ENCODE measurements at regions not wholly inside any gene's neighbourhood (a gene's known extent, or its start where the extent isn't known, plus 50 kb on each side); places are given as distances from the start of the nearest gene placed in this dataset.
"Not testable (repeated sequence)": the region's sequence is repeated elsewhere in the genome, so short reads cannot be mapped to it uniquely, and the experiment has no call there.

DNA sequence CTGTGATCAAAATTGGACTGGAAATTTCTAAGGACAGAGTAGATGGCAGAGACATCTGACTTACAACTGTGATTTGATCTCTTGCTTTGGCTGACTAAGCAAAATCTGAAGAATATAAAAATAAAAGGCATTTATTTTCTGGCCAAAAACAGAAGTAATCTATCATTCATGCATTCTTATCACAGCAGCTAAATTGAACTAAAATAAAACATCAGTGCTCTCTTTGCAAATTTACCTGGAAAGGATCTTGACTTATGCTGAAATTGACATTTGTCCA lies 81.4 kb upstream of the ZNF678 start:
- Histone ChIP-seq H3K27ac (ENCODE audit: low read depth in 1 of 2, low read length in 2 of 2) (no peak overlapping the region), H3K36me3 (ENCODE audit: control insufficient read depth in 1 of 2, insufficient read depth in 2 of 2, low read length in 1 of 2) (no peaks in the 10 kb centered on the region), H3K9me3 (ENCODE audit: control insufficient read depth, low read length) (no peaks in the 10 kb centered on the region), H3K4me1 (ENCODE audit: control insufficient read depth in 1 of 2, insufficient read depth in 2 of 2, low read length in 2 of 2) (no peaks in the 10 kb centered on the region), H3K4me3 (ENCODE audit: low read length in 2 of 2) (no peak overlapping the region), H3K27me3 (ENCODE audit: control insufficient read depth in 1 of 2, insufficient read depth in 2 of 2, low read length in 1 of 2) (no peaks in the 10 kb centered on the region)
- no peak for DNase-seq
- no peak for ATAC-seq (ENCODE audit: low FRiP score)
- intact Hi-C loops (cut with DNase I), result loop anchor here (5.0 kb wide), 1 partner anchor 465 kb away; the partner anchor contains the start of gene WNT9A (in 2 of the 2)

DNA sequence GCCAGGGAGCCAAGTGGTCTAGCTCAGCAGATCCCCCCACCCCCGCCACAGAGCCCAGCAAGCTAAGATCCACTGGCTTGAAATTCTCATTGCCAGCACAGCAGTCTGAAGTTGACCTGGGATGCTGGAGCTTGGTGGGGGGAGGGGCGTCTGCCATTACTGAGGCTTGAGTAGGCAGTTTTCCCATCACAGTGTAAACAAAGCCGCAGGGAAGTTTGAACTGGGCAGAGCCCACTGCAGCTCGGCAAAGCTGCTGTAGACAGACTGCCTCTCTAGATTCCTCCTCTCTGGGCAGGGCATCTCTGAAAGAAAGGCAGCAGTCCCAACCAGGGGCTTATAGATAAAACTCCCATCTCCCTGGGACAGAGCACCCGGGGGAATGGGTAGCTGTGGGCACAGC lies 89.3 kb upstream of the ZNF678 start:
- DNase-seq; H3K27ac ChIP-seq (ENCODE audit: low read depth in 1 of 2, low read length in 2 of 2); H3K36me3 ChIP-seq (ENCODE audit: control insufficient read depth in 1 of 2, insufficient read depth in 2 of 2, low read length in 1 of 2); ATAC-seq (ENCODE audit: low FRiP score); H3K4me3 ChIP-seq (ENCODE audit: low read length in 2 of 2); H3K27me3 ChIP-seq (ENCODE audit: control insufficient read depth in 1 of 2, insufficient read depth in 2 of 2, low read length in 1 of 2); H3K4me1 ChIP-seq (ENCODE audit: control insufficient read depth in 1 of 2, insufficient read depth in 2 of 2, low read length in 2 of 2); intact Hi-C loops (cut with DNase I); H3K9me3 ChIP-seq (ENCODE audit: control insufficient read depth, low read length): not testable (repeated sequence)
- 18% methylated on average over 5 of the region's 5 CpGs for WGBS, 2 donors

DNA sequence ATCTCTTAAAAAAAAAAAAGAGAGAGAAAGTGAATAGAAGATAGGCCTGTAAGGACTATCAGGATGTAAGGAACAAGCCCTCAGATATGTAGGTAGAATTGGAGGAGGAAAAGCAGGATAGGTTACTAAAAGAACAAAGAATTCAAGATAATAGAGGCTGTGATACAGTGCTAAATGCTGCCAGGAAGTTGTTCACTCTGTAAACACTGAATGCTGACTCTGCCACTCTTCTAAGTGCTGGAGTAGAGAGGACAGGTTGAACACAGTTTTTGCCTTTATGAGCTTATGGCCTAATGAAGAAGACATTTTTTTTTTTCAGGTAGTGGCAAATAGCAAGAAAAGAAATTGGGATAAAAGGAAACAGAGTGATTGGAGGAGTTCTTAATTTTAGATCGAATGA lies 90.6 kb upstream of the ZNF678 start:
- Histone ChIP-seq H3K4me3 (ENCODE audit: low read length in 2 of 2) (no peak overlapping the region), H3K27me3 (ENCODE audit: control insufficient read depth in 1 of 2, insufficient read depth in 2 of 2, low read length in 1 of 2) (no peaks in the 10 kb centered on the region), H3K36me3 (ENCODE audit: control insufficient read depth in 1 of 2, insufficient read depth in 2 of 2, low read length in 1 of 2) (no peaks in the 10 kb centered on the region), H3K27ac (ENCODE audit: low read depth in 1 of 2, low read length in 2 of 2) (no peak overlapping the region), H3K4me1 (ENCODE audit: control insufficient read depth in 1 of 2, insufficient read depth in 2 of 2, low read length in 2 of 2) (no peaks in the 10 kb centered on the region), H3K9me3 (ENCODE audit: control insufficient read depth, low read length) (peaks cover 1% of the 10 kb centered on the region)
- intact Hi-C loops (cut with DNase I), result no loop called here
- ATAC-seq (ENCODE audit: low FRiP score), result no peak
- DNase-seq, result no peak
- 95 to 100% methylated on average over 1 of the region's 1 CpG for WGBS, 2 donors

DNA sequence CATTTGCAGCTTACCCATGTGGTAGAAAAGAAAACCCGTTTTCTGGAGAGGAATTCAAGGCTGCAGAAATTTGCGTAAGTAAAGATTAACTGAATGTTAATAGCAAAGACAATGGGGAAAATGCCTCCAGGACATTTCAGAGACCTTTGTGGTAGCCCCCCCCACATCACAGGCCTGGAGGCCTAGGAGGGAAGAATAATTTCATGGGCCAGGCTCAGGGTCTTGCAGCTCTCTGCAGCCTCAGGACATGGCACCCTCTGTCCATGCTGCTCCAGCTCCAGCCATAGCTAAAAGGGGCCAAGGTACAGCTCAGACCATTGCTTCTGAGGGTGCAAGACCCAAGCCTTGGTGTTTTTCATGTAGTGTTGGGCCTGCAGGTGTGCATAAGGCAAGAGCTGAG lies 92.7 kb upstream of the ZNF678 start:
- H3K27me3 ChIP-seq (ENCODE audit: control insufficient read depth in 1 of 2, insufficient read depth in 2 of 2, low read length in 1 of 2), result no peaks in the 10 kb centered on the region
- ATAC-seq (ENCODE audit: low FRiP score) (no peak), DNase-seq (no peak)
- 93 to 94% methylated on average over 2 of the region's 2 CpGs for WGBS, 2 donors
- no peak overlapping the region for H3K4me3 ChIP-seq (ENCODE audit: low read length in 2 of 2)
- H3K27ac ChIP-seq (ENCODE audit: low read depth in 1 of 2, low read length in 2 of 2), result no peak overlapping the region
- intact Hi-C loops (cut with DNase I), result no loop called here
- H3K9me3 ChIP-seq (ENCODE audit: control insufficient read depth, low read length), result peaks cover 1% of the 10 kb centered on the region
- no peaks in the 10 kb centered on the region for H3K36me3 ChIP-seq (ENCODE audit: control insufficient read depth in 1 of 2, insufficient read depth in 2 of 2, low read length in 1 of 2)
- no peaks in the 10 kb centered on the region for H3K4me1 ChIP-seq (ENCODE audit: control insufficient read depth in 1 of 2, insufficient read depth in 2 of 2, low read length in 2 of 2)

DNA sequence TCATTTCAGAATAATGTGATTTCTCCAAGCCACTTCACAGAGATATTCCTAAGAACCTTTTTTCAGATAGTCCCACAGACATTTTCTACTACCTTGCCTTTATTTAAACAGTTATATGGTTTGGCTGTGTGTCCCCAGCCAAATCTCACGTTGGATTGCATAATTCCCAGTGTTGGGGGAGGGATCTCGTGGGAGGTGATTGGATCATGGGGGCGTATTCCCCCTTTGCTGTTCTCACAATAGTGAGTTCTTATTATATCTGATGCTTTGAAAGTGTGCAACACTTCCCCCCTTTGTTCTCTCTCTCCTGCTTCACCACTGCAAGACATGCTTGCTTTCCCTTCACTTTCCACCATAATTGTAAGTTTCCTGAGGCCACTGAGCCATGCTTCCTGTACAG lies 93.6 kb upstream of the ZNF678 start:
- intact Hi-C loops (cut with DNase I), result no loop called here
- 65 to 70% methylated on average over 3 of the region's 3 CpGs for WGBS, 2 donors
- no peak for DNase-seq
- ATAC-seq (ENCODE audit: low FRiP score), result no peak
- H3K36me3 ChIP-seq (ENCODE audit: control insufficient read depth in 1 of 2, insufficient read depth in 2 of 2, low read length in 1 of 2), result no peaks in the 10 kb centered on the region
- no peaks in the 10 kb centered on the region for H3K27me3 ChIP-seq (ENCODE audit: control insufficient read depth in 1 of 2, insufficient read depth in 2 of 2, low read length in 1 of 2)
- no peak overlapping the region for H3K27ac ChIP-seq (ENCODE audit: low read depth in 1 of 2, low read length in 2 of 2)
- peaks cover 1% of the 10 kb centered on the region for H3K9me3 ChIP-seq (ENCODE audit: control insufficient read depth, low read length)
- no peaks in the 10 kb centered on the region for H3K4me1 ChIP-seq (ENCODE audit: control insufficient read depth in 1 of 2, insufficient read depth in 2 of 2, low read length in 2 of 2)
- no peak overlapping the region for H3K4me3 ChIP-seq (ENCODE audit: low read length in 2 of 2)

DNA sequence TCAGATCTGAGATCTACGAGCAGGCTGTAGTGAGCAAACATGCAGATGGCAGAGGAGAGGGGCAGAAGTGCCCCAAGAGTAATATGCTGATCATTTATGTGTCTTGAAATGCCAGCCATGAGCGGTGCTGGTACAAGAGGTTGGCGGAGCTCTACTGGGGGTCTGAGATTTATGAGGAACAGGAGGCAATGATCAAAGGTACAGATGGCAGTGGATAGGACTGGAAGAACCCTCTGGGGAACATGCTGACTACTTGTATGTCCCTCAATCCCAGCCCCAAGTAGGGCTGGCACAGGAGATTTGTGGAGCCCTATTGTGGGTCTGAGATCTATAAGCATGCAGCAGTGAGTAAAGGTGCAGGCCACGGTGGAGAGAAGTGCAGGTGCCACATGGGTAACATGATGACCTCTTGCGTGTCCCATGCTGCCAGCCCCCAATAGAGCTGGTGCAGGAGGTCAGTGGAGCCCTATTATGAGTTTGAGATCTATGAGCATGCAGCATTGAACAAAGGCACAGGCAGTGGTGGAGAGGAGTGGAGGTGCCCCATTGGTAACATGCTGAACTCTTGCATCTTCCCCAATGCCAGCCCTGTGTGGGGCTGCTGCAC lies 97.2 kb upstream of the ZNF678 start:
- intact Hi-C loops (cut with DNase I), result no loop called here
- DNase-seq, result no peak
- WGBS, 2 donors, result 78 to 90% methylated on average over 5 of the region's 5 CpGs

DNA sequence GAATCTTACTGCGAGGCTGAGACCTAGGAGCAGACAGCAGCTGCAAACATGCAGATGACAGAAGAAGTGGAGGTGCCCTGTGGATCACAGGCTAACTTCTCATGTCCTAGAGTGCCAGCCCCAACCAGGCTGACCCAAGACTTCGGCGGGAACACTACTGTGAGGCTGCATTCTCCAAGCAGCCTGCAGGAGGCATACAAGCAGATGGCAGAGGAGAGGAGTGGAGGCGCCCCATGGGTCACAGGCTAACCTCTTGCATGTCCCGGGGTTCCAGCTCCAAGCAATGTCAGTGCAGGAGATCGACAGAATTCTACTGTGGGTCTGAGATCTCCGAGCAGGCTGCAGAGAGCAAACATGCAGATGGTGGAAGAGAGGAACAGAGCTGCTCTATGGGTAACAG lies 98.1 kb upstream of the ZNF678 start:
- Histone ChIP-seq H3K4me1 (ENCODE audit: control insufficient read depth in 1 of 2, insufficient read depth in 2 of 2, low read length in 2 of 2) (no peaks in the 10 kb centered on the region), H3K36me3 (ENCODE audit: control insufficient read depth in 1 of 2, insufficient read depth in 2 of 2, low read length in 1 of 2) (no peaks in the 10 kb centered on the region), H3K9me3 (ENCODE audit: control insufficient read depth, low read length) (no peaks in the 10 kb centered on the region), H3K4me3 (ENCODE audit: low read length in 2 of 2) (no peak overlapping the region), H3K27ac (ENCODE audit: low read depth in 1 of 2, low read length in 2 of 2) (no peak overlapping the region), H3K27me3 (ENCODE audit: control insufficient read depth in 1 of 2, insufficient read depth in 2 of 2, low read length in 1 of 2) (no peaks in the 10 kb centered on the region)
- DNase-seq, result no peak
- no peak for ATAC-seq (ENCODE audit: low FRiP score)
- intact Hi-C loops (cut with DNase I), result no loop called here
- 69 to 74% methylated on average over 7 of the region's 7 CpGs for WGBS, 2 donors

More for the DNA sequence above, 97.2 kb upstream of the ZNF678 start:
- Histone ChIP-seq H3K4me1 (ENCODE audit: control insufficient read depth in 1 of 2, insufficient read depth in 2 of 2, low read length in 2 of 2) (no peaks in the 10 kb centered on the region), H3K4me3 (ENCODE audit: low read length in 2 of 2) (no peak overlapping the region), H3K27ac (ENCODE audit: low read depth in 1 of 2, low read length in 2 of 2) (no peak overlapping the region), H3K36me3 (ENCODE audit: control insufficient read depth in 1 of 2, insufficient read depth in 2 of 2, low read length in 1 of 2) (no peaks in the 10 kb centered on the region), H3K9me3 (ENCODE audit: control insufficient read depth, low read length) (no peaks in the 10 kb centered on the region), H3K27me3 (ENCODE audit: control insufficient read depth in 1 of 2, insufficient read depth in 2 of 2, low read length in 1 of 2) (no peaks in the 10 kb centered on the region)
- no peak for ATAC-seq (ENCODE audit: low FRiP score)

DNA sequence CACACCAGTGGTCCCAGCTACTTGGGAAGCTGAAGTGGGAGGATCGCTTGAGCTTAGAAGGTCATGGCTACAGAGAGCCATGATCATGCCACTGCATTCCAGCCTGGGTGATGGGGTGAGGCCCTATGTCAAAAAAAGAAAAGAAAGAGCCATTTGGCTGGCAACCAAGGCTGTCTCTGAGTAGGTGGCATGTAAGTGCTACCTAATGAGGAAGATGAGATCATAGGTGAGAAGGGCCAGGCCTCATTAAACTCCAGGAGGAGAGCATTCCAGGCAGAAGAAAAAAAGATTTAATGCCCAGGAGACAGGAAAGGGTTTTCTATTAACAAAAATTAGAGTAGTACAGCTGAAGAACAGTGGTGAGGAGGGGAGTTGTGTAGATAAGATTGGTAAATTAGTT lies 103.4 kb upstream of the ZNF678 start:
- DNase-seq (no peak), ATAC-seq (ENCODE audit: low FRiP score) (no peak)
- Histone ChIP-seq H3K9me3 (ENCODE audit: control insufficient read depth, low read length) (no peaks in the 10 kb centered on the region), H3K4me3 (ENCODE audit: low read length in 2 of 2) (no peak overlapping the region), H3K36me3 (ENCODE audit: control insufficient read depth in 1 of 2, insufficient read depth in 2 of 2, low read length in 1 of 2) (no peaks in the 10 kb centered on the region), H3K27ac (ENCODE audit: low read depth in 1 of 2, low read length in 2 of 2) (no peak overlapping the region), H3K27me3 (ENCODE audit: control insufficient read depth in 1 of 2, insufficient read depth in 2 of 2, low read length in 1 of 2) (no peaks in the 10 kb centered on the region), H3K4me1 (ENCODE audit: control insufficient read depth in 1 of 2, insufficient read depth in 2 of 2, low read length in 2 of 2) (no peaks in the 10 kb centered on the region)
- 52 to 96% methylated on average over 1 of the region's 1 CpG for WGBS, 2 donors
- intact Hi-C loops (cut with DNase I), result no loop called here

DNA sequence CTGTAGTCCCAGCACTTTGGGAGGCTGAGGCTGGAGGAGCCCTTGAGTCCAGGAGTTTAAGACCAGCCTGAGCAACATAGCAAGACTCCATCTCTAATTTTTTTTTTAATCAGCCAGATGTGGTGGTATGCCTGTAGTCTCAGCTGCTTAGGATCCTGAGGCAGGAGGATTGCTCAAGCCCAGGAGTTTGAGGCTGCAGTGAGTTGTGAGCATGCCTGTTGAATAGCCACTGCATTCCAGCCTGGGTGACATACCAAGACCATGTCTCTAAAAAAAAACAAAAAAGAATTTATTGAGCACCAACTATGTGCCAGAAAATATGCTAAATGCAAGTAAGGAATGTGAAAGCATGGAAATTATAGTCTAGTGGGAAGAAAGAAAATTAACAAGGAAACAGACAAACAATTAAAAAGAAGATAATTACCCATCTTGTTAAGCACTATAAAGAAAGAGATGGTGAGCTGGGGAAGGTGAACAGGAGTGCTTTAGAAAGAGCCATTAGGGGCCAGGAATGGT lies 104.0 kb upstream of the ZNF678 start:
- Histone ChIP-seq H3K4me1 (ENCODE audit: control insufficient read depth in 1 of 2, insufficient read depth in 2 of 2, low read length in 2 of 2) (no peaks in the 10 kb centered on the region), H3K4me3 (ENCODE audit: low read length in 2 of 2) (no peak overlapping the region), H3K27ac (ENCODE audit: low read depth in 1 of 2, low read length in 2 of 2) (no peak overlapping the region), H3K36me3 (ENCODE audit: control insufficient read depth in 1 of 2, insufficient read depth in 2 of 2, low read length in 1 of 2) (no peaks in the 10 kb centered on the region), H3K27me3 (ENCODE audit: control insufficient read depth in 1 of 2, insufficient read depth in 2 of 2, low read length in 1 of 2) (no peaks in the 10 kb centered on the region), H3K9me3 (ENCODE audit: control insufficient read depth, low read length) (no peaks in the 10 kb centered on the region)
- ATAC-seq (ENCODE audit: low FRiP score), result no peak
- DNase-seq, result no peak
- intact Hi-C loops (cut with DNase I), result no loop called here

Measured in aorta (tissue), 5 donors.